ENCODE measurements at regions not wholly inside any gene's neighbourhood (a gene's known extent, or its start where the extent isn't known, plus 50 kb on each side); places are given as distances from the start of the nearest gene placed in this dataset.

DNA sequence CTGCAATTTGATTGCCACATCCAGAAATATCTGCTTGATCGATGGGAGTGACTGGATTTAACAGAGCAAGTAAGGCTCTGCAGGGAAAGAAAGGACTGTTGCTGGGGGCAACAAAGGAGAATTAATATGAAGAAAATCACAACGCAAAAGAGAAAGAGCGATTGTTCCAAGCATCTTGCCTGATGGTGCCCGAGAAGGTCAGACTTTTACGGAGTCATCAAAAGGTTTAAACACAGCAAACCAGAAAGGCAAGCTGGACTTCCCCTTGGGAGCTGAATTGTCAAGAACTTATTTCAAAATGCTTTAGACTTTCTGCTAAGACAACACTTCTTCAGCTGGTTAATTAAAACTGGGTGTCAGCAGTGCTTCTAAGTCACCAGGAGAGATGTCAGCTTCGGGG lies 791.5 kb downstream of the MED13L start:
- no peak overlapping the region for H3K4me3 ChIP-seq (replicated peaks in 1 of 2; ENCODE audit: low read depth in 1 of 2, low read length in 2 of 2)
- BruUV-seq (replicated peaks), result no TSS peak
- POLR2A ChIA-PET, result no interaction called here
- H2AFZ ChIP-seq (ENCODE audit: low read depth, low read length, poor library complexity, severe bottlenecking), result no peak overlapping the region
- 0 out of 4 replicates have a peak, but pooled peaks cover 0 to 3% of the 10 kb centered on the region in 2 experiments for H3K9me3 ChIP-seq (ENCODE audit: control insufficient read depth in 1 of 2, insufficient read depth in 1 of 2, low read depth in 1 of 2, low read length in 2 of 2)
- intact Hi-C loops (cut with micrococcal nuclease), result no loop called here
- RAD21 ChIA-PET (ENCODE audit: low non-redundant PET in 1 of 2, low total read pairs in 2 of 2, uncharacterized antibody in 2 of 2, unreplicated experiment in 2 of 2), result no interaction called here
- ATAC-seq (no peak), DNase-seq (ENCODE audit: low read depth, low spot score) (no peak)
- TF ChIP-seq POLR2AphosphoS5 (IDR thresholded peaks at IDR 0.05; ENCODE audit: low read depth, low read length) (no peak), TCF7L2 (IDR thresholded peaks at IDR 0.05; ENCODE audit: borderline replicate concordance, extremely low read depth, insufficient read depth, insufficient read length) (no peak), ZFX (IDR thresholded peaks at IDR 0.05) (no peak)
- no peak overlapping the region for H3K4me2 ChIP-seq (ENCODE audit: low read length)
- H3K9me2 ChIP-seq (ENCODE audit: insufficient read depth), result no peaks in the 10 kb centered on the region
- H3K36me3 ChIP-seq (ENCODE audit: control insufficient read depth in 1 of 2, insufficient read depth in 2 of 2, low read length in 2 of 2), result no peaks in the 10 kb centered on the region
- H3K9ac ChIP-seq (ENCODE audit: low read length), result no peak overlapping the region
- H3K27me3 ChIP-seq (ENCODE audit: insufficient read depth, low read length), result no peaks in the 10 kb centered on the region; the same call in 1 of the 2 replicates
- H3K4me1 ChIP-seq (ENCODE audit: control insufficient read depth in 1 of 2, insufficient read depth in 2 of 2, low read length in 2 of 2), result peaks cover 0 to 4% of the 10 kb centered on the region in 2 experiments; a peak in 1 of 4 replicates
- H3K27ac ChIP-seq (ENCODE audit: low read depth, low read length), result no peak overlapping the region
- no peaks in the 10 kb centered on the region for H3K79me2 ChIP-seq (ENCODE audit: insufficient read depth, low read length)
- CTCF ChIA-PET, result no interaction called here
- no peaks in the 10 kb centered on the region for H4K20me1 ChIP-seq (ENCODE audit: insufficient read depth)

DNA sequence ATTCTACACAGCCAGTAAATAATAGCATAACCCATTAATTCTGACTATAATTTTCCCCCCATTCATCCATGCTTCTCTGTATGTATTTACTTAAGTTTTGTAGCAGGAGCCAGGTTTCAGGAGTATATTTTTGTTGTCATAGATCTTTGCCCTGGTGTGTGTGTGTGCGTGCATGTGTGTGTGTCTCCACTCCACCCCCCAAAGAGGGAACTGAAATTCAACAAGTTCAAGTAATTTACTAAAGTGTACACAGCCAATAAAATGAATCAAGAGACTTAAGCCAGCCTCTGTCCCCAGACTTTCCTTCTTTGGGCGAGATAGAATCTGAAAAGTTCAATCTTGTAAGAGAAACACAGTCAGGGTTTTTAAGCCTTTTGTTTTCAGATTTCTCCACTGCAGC lies 792.0 kb downstream of the MED13L start:
- Histone ChIP-seq H3K36me3 (ENCODE audit: control insufficient read depth in 1 of 2, insufficient read depth in 2 of 2, low read length in 2 of 2) (no peaks in the 10 kb centered on the region), H3K4me2 (ENCODE audit: low read length) (no peak overlapping the region), H3K9ac (ENCODE audit: low read length) (no peak overlapping the region), H4K20me1 (ENCODE audit: insufficient read depth) (no peaks in the 10 kb centered on the region), H2AFZ (ENCODE audit: low read depth, low read length, poor library complexity, severe bottlenecking) (no peak overlapping the region), H3K27me3 (ENCODE audit: insufficient read depth, low read length) (no peaks in the 10 kb centered on the region; the same call in 1 of the 2 replicates), H3K9me3 (ENCODE audit: control insufficient read depth in 1 of 2, insufficient read depth in 1 of 2, low read depth in 1 of 2, low read length in 2 of 2) (0 out of 4 replicates have a peak, but pooled peaks cover 0 to 3% of the 10 kb centered on the region in 2 experiments), H3K4me1 (ENCODE audit: control insufficient read depth in 1 of 2, insufficient read depth in 2 of 2, low read length in 2 of 2) (peaks cover 0 to 4% of the 10 kb centered on the region in 2 experiments; a peak in 1 of 4 replicates), H3K79me2 (ENCODE audit: insufficient read depth, low read length) (no peaks in the 10 kb centered on the region), H3K4me3 (replicated peaks in 1 of 2; ENCODE audit: low read depth in 1 of 2, low read length in 2 of 2) (no peak overlapping the region), H3K27ac (ENCODE audit: low read depth, low read length) (no peak overlapping the region), H3K9me2 (ENCODE audit: insufficient read depth) (no peaks in the 10 kb centered on the region)
- ChIA-PET POLR2A (no interaction called here), CTCF (no interaction called here), RAD21 (ENCODE audit: low non-redundant PET in 1 of 2, low total read pairs in 2 of 2, uncharacterized antibody in 2 of 2, unreplicated experiment in 2 of 2) (no interaction called here)
- no TSS peak for BruUV-seq (replicated peaks)
- no peak for ATAC-seq
- intact Hi-C loops (cut with micrococcal nuclease), result no loop called here
- no peak for DNase-seq (ENCODE audit: low read depth, low spot score)
- TF ChIP-seq JUND (IDR thresholded peaks at IDR 0.05) (no peak), CBX3 (IDR thresholded peaks at IDR 0.05; ENCODE audit: low read depth) (no peak), POLR2AphosphoS5 (IDR thresholded peaks at IDR 0.05; ENCODE audit: low read depth, low read length) (no peak), CEBPB (IDR thresholded peaks at IDR 0.05; ENCODE audit: low read depth) (no peak), SIN3A (IDR thresholded peaks at IDR 0.05; ENCODE audit: low read depth) (no peak), ELF1 (IDR thresholded peaks at IDR 0.05; ENCODE audit: borderline replicate concordance, low read depth) (no peak), ZNF274 (IDR thresholded peaks at IDR 0.05; ENCODE audit: low read depth, low read length) (no peak), ZFX (IDR thresholded peaks at IDR 0.05) (no peak), EZH2phosphoT487 (IDR thresholded peaks at IDR 0.05; ENCODE audit: borderline replicate concordance) (no peak), RAD21 (IDR thresholded peaks at IDR 0.05; ENCODE audit: low read depth) (no peak), EZH2 (IDR thresholded peaks at IDR 0.05) (no peak), EGR1 (IDR thresholded peaks at IDR 0.05; ENCODE audit: low read depth) (no peak), TCF7L2 (IDR thresholded peaks at IDR 0.05; ENCODE audit: borderline replicate concordance, extremely low read depth, insufficient read depth, insufficient read length) (no peak)
- TF ChIP-seq, protein P1, sequence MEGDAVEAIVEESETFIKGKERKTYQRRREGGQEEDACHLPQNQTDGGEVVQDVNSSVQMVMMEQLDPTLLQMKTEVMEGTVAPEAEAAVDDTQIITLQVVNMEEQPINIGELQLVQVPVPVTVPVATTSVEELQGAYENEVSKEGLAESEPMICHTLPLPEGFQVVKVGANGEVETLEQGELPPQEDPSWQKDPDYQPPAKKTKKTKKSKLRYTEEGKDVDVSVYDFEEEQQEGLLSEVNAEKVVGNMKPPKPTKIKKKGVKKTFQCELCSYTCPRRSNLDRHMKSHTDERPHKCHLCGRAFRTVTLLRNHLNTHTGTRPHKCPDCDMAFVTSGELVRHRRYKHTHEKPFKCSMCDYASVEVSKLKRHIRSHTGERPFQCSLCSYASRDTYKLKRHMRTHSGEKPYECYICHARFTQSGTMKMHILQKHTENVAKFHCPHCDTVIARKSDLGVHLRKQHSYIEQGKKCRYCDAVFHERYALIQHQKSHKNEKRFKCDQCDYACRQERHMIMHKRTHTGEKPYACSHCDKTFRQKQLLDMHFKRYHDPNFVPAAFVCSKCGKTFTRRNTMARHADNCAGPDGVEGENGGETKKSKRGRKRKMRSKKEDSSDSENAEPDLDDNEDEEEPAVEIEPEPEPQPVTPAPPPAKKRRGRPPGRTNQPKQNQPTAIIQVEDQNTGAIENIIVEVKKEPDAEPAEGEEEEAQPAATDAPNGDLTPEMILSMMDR (IDR thresholded peaks at IDR 0.05 in 2 of 3, conservative IDR thresholded peaks at IDR 0.05 in 1 of 3; ENCODE audit: borderline replicate concordance in 1 of 3, insufficient read depth in 1 of 3, low read depth in 2 of 3, low read length in 2 of 3), result no peak
- TF ChIP-seq, protein P2, sequence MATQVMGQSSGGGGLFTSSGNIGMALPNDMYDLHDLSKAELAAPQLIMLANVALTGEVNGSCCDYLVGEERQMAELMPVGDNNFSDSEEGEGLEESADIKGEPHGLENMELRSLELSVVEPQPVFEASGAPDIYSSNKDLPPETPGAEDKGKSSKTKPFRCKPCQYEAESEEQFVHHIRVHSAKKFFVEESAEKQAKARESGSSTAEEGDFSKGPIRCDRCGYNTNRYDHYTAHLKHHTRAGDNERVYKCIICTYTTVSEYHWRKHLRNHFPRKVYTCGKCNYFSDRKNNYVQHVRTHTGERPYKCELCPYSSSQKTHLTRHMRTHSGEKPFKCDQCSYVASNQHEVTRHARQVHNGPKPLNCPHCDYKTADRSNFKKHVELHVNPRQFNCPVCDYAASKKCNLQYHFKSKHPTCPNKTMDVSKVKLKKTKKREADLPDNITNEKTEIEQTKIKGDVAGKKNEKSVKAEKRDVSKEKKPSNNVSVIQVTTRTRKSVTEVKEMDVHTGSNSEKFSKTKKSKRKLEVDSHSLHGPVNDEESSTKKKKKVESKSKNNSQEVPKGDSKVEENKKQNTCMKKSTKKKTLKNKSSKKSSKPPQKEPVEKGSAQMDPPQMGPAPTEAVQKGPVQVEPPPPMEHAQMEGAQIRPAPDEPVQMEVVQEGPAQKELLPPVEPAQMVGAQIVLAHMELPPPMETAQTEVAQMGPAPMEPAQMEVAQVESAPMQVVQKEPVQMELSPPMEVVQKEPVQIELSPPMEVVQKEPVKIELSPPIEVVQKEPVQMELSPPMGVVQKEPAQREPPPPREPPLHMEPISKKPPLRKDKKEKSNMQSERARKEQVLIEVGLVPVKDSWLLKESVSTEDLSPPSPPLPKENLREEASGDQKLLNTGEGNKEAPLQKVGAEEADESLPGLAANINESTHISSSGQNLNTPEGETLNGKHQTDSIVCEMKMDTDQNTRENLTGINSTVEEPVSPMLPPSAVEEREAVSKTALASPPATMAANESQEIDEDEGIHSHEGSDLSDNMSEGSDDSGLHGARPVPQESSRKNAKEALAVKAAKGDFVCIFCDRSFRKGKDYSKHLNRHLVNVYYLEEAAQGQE (IDR thresholded peaks at IDR 0.05; ENCODE audit: low read depth), result no peak
- TF ChIP-seq, protein P3, sequence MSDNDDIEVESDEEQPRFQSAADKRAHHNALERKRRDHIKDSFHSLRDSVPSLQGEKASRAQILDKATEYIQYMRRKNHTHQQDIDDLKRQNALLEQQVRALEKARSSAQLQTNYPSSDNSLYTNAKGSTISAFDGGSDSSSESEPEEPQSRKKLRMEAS (IDR thresholded peaks at IDR 0.05), result no peak

All from HCT116 (cell line).